GM12878 (cell line): ENCODE measurements at regions not wholly inside any gene's neighbourhood (a gene's known extent, or its start where the extent isn't known, plus 50 kb on each side); places are given as distances from the start of the nearest gene placed in this dataset.

Experiments used
- BMI1 ChIP-seq: fragments of 450-650 bp; IDR thresholded peaks from 2 replicates; pipeline ENCODE4 v1.6.1; 2016; ENCODE audit warnings: mild to moderate bottlenecking, moderate library complexity, borderline replicate concordance
- CTCF ChIP-seq, 3 experiments: IDR thresholded peaks in 2 of 3; conservative IDR thresholded peaks in 1 of 3; 2 replicates each; pipeline ENCODE4 v1.5.1; 2011; ENCODE audit warnings: low read depth in 3 of 3, low read length in 3 of 3, mild to moderate bottlenecking in 3 of 3, control low read depth in 2 of 3, moderate library complexity in 2 of 3, inconsistent platforms in 1 of 3, mixed read lengths in 1 of 3; ENCODE audit not compliant: control insufficient read depth in 2 of 3, insufficient read depth in 1 of 3; ENCODE audit errors: extremely low read depth in 1 of 3
- MAX ChIP-seq: IDR thresholded peaks from 2 replicates; pipeline ENCODE4 v1.6.1; 2012; ENCODE audit warnings: low read depth, low read length, improper control_type of control experiment
- NFXL1 ChIP-seq: fragments of 450-650 bp; IDR thresholded peaks from 2 replicates; pipeline ENCODE4 v1.6.1; 2017; ENCODE audit warnings: antibody characterized with exemption, mild to moderate bottlenecking, borderline replicate concordance
- PBX3 ChIP-seq: IDR thresholded peaks from 2 replicates; pipeline ENCODE4 v1.6.1; 2011; ENCODE audit warnings: mild to moderate bottlenecking, low read depth, low read length, moderate library complexity; ENCODE audit not compliant: insufficient replicate concordance
- POLR2A ChIP-seq: IDR thresholded peaks from 2 replicates; pipeline ENCODE4 v1.6.1; 2011; ENCODE audit warnings: low read depth, mild to moderate bottlenecking, low read length
- RCOR1 ChIP-seq: conservative IDR thresholded peaks from 2 replicates; pipeline ENCODE4 v1.6.1; 2012; ENCODE audit warnings: low read depth, low read length, improper control_type of control experiment
- YY1 ChIP-seq: IDR thresholded peaks from 2 replicates; pipeline ENCODE4 v1.6.1; 2011; ENCODE audit warnings: low read depth, mild to moderate bottlenecking, low read length

- no peak for TF ChIP-seq PBX3
- TF ChIP-seq MAX = no peak
- no peak for TF ChIP-seq BMI1
- TF ChIP-seq YY1 = no peak
- no peak for TF ChIP-seq RCOR1
- no peak for TF ChIP-seq CTCF (IDR thresholded peaks at IDR 0.05 in 2 of 3, conservative IDR thresholded peaks at IDR 0.05 in 1 of 3; ENCODE audit: control insufficient read depth in 2 of 3, extremely low read depth in 1 of 3, insufficient read depth in 1 of 3, low read depth in 3 of 3, low read length in 3 of 3)
- no peak for TF ChIP-seq POLR2A
- TF ChIP-seq NFXL1 = no peak; the same call in 1 of the 2 replicates
Measured at GRCh38 chr2:62292190-62292589, 96.3 kb downstream of the B3GNT2 start.
